ENCODE measurements at regions not wholly inside any gene's neighbourhood (a gene's known extent, or its start where the extent isn't known, plus 50 kb on each side); places are given as distances from the start of the nearest gene placed in this dataset.
"Not testable (repeated sequence)": the region's sequence is repeated elsewhere in the genome, so short reads cannot be mapped to it uniquely, and the experiment has no call there.

GRCh38 chr9:30103647-30104394, 2280.6 kb upstream of the ACO1 start:
- no peak for DNase-seq (ENCODE audit: low read depth)
- no peak for TF ChIP-seq CTCF (IDR thresholded peaks at IDR 0.05; ENCODE audit: insufficient read depth, low read length, poor library complexity, severe bottlenecking)
- no peaks in the 10 kb centered on the region for H3K36me3 ChIP-seq (ENCODE audit: control insufficient read depth, insufficient read depth, low read length)

GRCh38 chr9:30107134-30107533, 2277.3 kb upstream of the ACO1 start:
- not testable (repeated sequence) for H3K36me3 ChIP-seq (ENCODE audit: control insufficient read depth, insufficient read depth, low read length); H3K27me3 ChIP-seq (ENCODE audit: control insufficient read depth, insufficient read depth, low read length); DNase-seq (ENCODE audit: low read depth); H3K4me3 ChIP-seq (ENCODE audit: low read depth, low read length)

More at GRCh38 chr9:30103647-30104394, 2280.6 kb upstream of the ACO1 start:
- H3K27me3 ChIP-seq (ENCODE audit: control insufficient read depth, insufficient read depth, low read length) = no peaks in the 10 kb centered on the region
- H3K4me3 ChIP-seq (ENCODE audit: low read depth, low read length) = no peak overlapping the region

- no peaks in the 10 kb centered on the region for H3K27me3 ChIP-seq (ENCODE audit: control insufficient read depth, insufficient read depth, low read length)
These were observed 2267.7 kb upstream of the ACO1 start for GRCh38 chr9:30116673-30117217.

GRCh38 chr9:30120666-30121065, 2263.8 kb upstream of the ACO1 start:
- no peak for TF ChIP-seq CTCF (IDR thresholded peaks at IDR 0.05; ENCODE audit: insufficient read depth, low read length, poor library complexity, severe bottlenecking)
- H3K36me3 ChIP-seq (ENCODE audit: control insufficient read depth, insufficient read depth, low read length) = no peaks in the 10 kb centered on the region
- no peaks in the 10 kb centered on the region for H3K27me3 ChIP-seq (ENCODE audit: control insufficient read depth, insufficient read depth, low read length)
- DNase-seq (ENCODE audit: low read depth) = no peak
- no peak overlapping the region for H3K4me3 ChIP-seq (ENCODE audit: low read depth, low read length)

More at GRCh38 chr9:30116673-30117217, 2267.7 kb upstream of the ACO1 start:
- TF ChIP-seq CTCF (IDR thresholded peaks at IDR 0.05; ENCODE audit: insufficient read depth, low read length, poor library complexity, severe bottlenecking) = no peak
- no peaks in the 10 kb centered on the region for H3K36me3 ChIP-seq (ENCODE audit: control insufficient read depth, insufficient read depth, low read length)
- H3K4me3 ChIP-seq (ENCODE audit: low read depth, low read length) = no peak overlapping the region
- DNase-seq (ENCODE audit: low read depth) = no peak

GRCh38 chr9:30121611-30122010, 2262.8 kb upstream of the ACO1 start:
- DNase-seq (ENCODE audit: low read depth) = no peak
- Histone ChIP-seq H3K36me3 (ENCODE audit: control insufficient read depth, insufficient read depth, low read length) (no peaks in the 10 kb centered on the region), H3K27me3 (ENCODE audit: control insufficient read depth, insufficient read depth, low read length) (no peaks in the 10 kb centered on the region), H3K4me3 (ENCODE audit: low read depth, low read length) (no peak overlapping the region)
- no peak for TF ChIP-seq CTCF (IDR thresholded peaks at IDR 0.05; ENCODE audit: insufficient read depth, low read length, poor library complexity, severe bottlenecking)

GRCh38 chr9:30125881-30126280, 2258.6 kb upstream of the ACO1 start:
- Histone ChIP-seq H3K4me3 (ENCODE audit: low read depth, low read length) (no peak overlapping the region), H3K36me3 (ENCODE audit: control insufficient read depth, insufficient read depth, low read length) (no peaks in the 10 kb centered on the region), H3K27me3 (ENCODE audit: control insufficient read depth, insufficient read depth, low read length) (no peaks in the 10 kb centered on the region)
- TF ChIP-seq CTCF (IDR thresholded peaks at IDR 0.05; ENCODE audit: insufficient read depth, low read length, poor library complexity, severe bottlenecking) = no peak
- DNase-seq (ENCODE audit: low read depth) = no peak

Data from kidney epithelial cell (primary cell).